HepG2 (cell line): ENCODE measurements at regions not wholly inside any gene's neighbourhood (a gene's known extent, or its start where the extent isn't known, plus 50 kb on each side); places are given as distances from the start of the nearest gene placed in this dataset.
"Not testable (repeated sequence)": the region's sequence is repeated elsewhere in the genome, so short reads cannot be mapped to it uniquely, and the experiment has no call there.

Experiments used
- ATAC-seq: fragments of 200-7000 bp; cut with Tn5 transposase; 3 replicates; pipeline ENCODE4 v1.9.1; 2020; ENCODE audit warnings: mild to moderate bottlenecking, moderate library complexity
- BruUV-seq: library from RNA; stranded (reverse); fragments of 400-500 nt; replicated peaks from 2 replicates; lab custom pipeline; 2021; lab: Mats Ljungman, UMichigan
- CTCF ChIA-PET: fragments of 300-600 bp; formaldehyde crosslinking; extraction: SDS; loops from one replicate; lab custom pipeline; 2021; ENCODE audit warnings: low total read pairs, inconsistent platforms, low intra/inter-chr PET ratio; lab: Yijun Ruan, JAX
- POLR2A ChIA-PET: fragments of 350-600 bp; sonication (Branson Sonifier 250); formaldehyde crosslinking; loops from one replicate; lab custom pipeline; 2020; ENCODE audit warnings: antibody characterized with exemption, inconsistent platforms; lab: Yijun Ruan, JAX
- DNase-seq: peaks from one replicate; pipeline ENCODE4 v3.0.0-alpha.2; 2015; ENCODE audit warnings: low spot score
- FAIRE-seq: peaks from 3 replicates; lab custom pipeline; 2011; peaks lifted over from hg19 to GRCh38; lab: Jason Lieb, UNC
- H2AFZ ChIP-seq: one replicate; pipeline ENCODE4 v1.6.1; 2011; ENCODE audit warnings: low read length, inconsistent platforms
- H3K27ac ChIP-seq: fragments of 300-600 bp; 3 replicates; pipeline ENCODE4 v1.8.0; 2011; ENCODE audit warnings: mixed run types, mild to moderate bottlenecking, mixed read lengths, low read length, inconsistent platforms; ENCODE audit not compliant: insufficient read depth; ENCODE audit errors: extremely low read length
- H3K27me3 ChIP-seq, 2 experiments: fragments of 200-600 bp in 1 of 2; 2 replicates in 1 of 2; 3 replicates in 1 of 2; pipeline versions ENCODE4 v1.6.0 to v1.8.0; 2011; ENCODE audit warnings: low read length in 2 of 2, mild to moderate bottlenecking in 2 of 2, moderate library complexity in 2 of 2, inconsistent platforms in 1 of 2; ENCODE audit not compliant: insufficient read depth in 2 of 2, control insufficient read depth in 1 of 2
- H3K36me3 ChIP-seq, 2 experiments: fragments of 200-600 bp in 1 of 2; replicated peaks in 1 of 2; 2 replicates in 1 of 2; 3 replicates in 1 of 2; pipeline versions ENCODE4 v1.5.1 to v1.8.0; 2011; ENCODE audit warnings: low read length in 2 of 2, inconsistent platforms in 1 of 2; ENCODE audit not compliant: insufficient read depth in 2 of 2, control insufficient read depth in 1 of 2
- H3K4me1 ChIP-seq: 2 replicates; pipeline ENCODE4 v1.5.1; 2012; ENCODE audit warnings: low read length, inconsistent platforms; ENCODE audit not compliant: insufficient read depth
- H3K4me2 ChIP-seq: 2 replicates; pipeline ENCODE4 v1.6.0; 2011; ENCODE audit warnings: low read depth, low read length, inconsistent platforms
- H3K4me3 ChIP-seq, 3 experiments: fragments of 200-600 bp in 1 of 3; sonication (generic), shearing (Covaris generic) in 1 of 3; replicated peaks in 1 of 3; 2 replicates each; pipeline ENCODE4 v1.5.1; 2011 to 2016; ENCODE audit warnings: low read length in 3 of 3, inconsistent platforms in 2 of 3, low read depth in 2 of 3, mild to moderate bottlenecking in 2 of 3, control low read depth in 1 of 3, mixed read lengths in 1 of 3; ENCODE audit not compliant: insufficient read depth in 1 of 3
- H3K79me2 ChIP-seq: one replicate; pipeline ENCODE4 v1.6.1; 2011; ENCODE audit warnings: low read length, inconsistent platforms; ENCODE audit not compliant: insufficient read depth
- H3K9ac ChIP-seq: 2 replicates; pipeline ENCODE4 v1.6.0; 2011; ENCODE audit warnings: mild to moderate bottlenecking, low read depth, low read length, inconsistent platforms; ENCODE audit not compliant: insufficient read depth
- H3K9me3 ChIP-seq: 2 replicates; pipeline ENCODE4 v1.5.1; 2012; ENCODE audit warnings: mild to moderate bottlenecking, low read length
- H4K20me1 ChIP-seq: 2 replicates; pipeline ENCODE4 v1.6.0; 2011; ENCODE audit warnings: inconsistent platforms, mild to moderate bottlenecking, low read length, moderate library complexity; ENCODE audit not compliant: insufficient read depth
- ZNF576 ChIP-seq: sonication (generic); formaldehyde crosslinking; IDR thresholded peaks from 2 replicates; pipeline ENCODE4 v1.4.0; 2020; ENCODE audit warnings: mild to moderate bottlenecking, missing genetic modification reagents
- WGBS: methylation state at CpG from one replicate; pipeline ENCODE4 v1.1.6; 2017; ENCODE audit warnings: low lambda C conversion rate; 5-methylcytosine and 5-hydroxymethylcytosine counted together
- in situ Hi-C: cut with HindIII; loops from 2 replicates; pipeline ENCODE4 v1.10.0; 2017; ENCODE audit warnings: low pct_unique_long_range_greater_than_20kb; ENCODE audit not compliant: extremely low pct_ligation_motif_present
- intact Hi-C: fragments of 100-400 bp; cut with micrococcal nuclease; formaldehyde crosslinking; loops from one replicate; pipeline ENCODE4 v1.10.0; 2022; ENCODE audit not compliant: unreplicated experiment
- TF ChIP-seq, protein P1 (sequence below): sonication (generic); formaldehyde crosslinking; IDR thresholded peaks from 2 replicates; pipeline ENCODE4 v1.5.1; 2020; ENCODE audit warnings: missing genetic modification reagents, mild to moderate bottlenecking, borderline replicate concordance

GRCh38 chr7:49030221-49030620 lies 105.9 kb downstream of the CDC14C start:
- Histone ChIP-seq H3K79me2 (no peaks in the 10 kb centered on the region), H3K27me3 (no peaks in the 10 kb centered on the region; a peak in 1 of 5 replicates), H3K9ac (no peak overlapping the region), H3K27ac (no peak overlapping the region), H3K4me1 (no peaks in the 10 kb centered on the region), H3K4me3 (no peak overlapping the region), H4K20me1 (no peaks in the 10 kb centered on the region), H3K36me3 (no peaks in the 10 kb centered on the region), H3K4me2 (no peak overlapping the region), H2AFZ (no peak overlapping the region), H3K9me3 (0 out of 2 replicates have a peak, but pooled peaks cover 4% of the 10 kb centered on the region)
- ATAC-seq = no peak
- CTCF ChIA-PET = no interaction called here
- WGBS = 21% methylated on average over 2 of the region's 2 CpGs
- no TSS peak for BruUV-seq
- DNase-seq = no peak
- POLR2A ChIA-PET = no interaction called here
- FAIRE-seq = no peak
- TF ChIP-seq ZNF576 (CRISPR knock-in tag) = no peak
- TF ChIP-seq, protein P1, sequence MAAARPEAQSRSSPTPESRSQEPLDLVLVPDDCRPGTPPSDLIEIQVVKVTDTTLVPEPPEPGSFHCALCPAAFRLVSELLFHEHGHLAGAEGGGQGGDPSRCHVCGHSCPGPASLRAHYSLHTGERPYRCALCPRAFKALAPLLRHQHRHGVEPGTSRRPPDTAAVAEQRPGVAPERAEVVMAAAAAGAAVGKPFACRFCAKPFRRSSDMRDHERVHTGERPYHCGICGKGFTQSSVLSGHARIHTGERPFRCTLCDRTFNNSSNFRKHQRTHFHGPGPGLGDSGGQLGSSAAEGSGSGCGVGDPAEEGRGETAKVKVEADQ (CRISPR knock-in tag) = no peak
- in situ Hi-C loops (no loop called here), intact Hi-C loops (no loop called here)

GRCh38 chr7:49033140-49033539 lies 108.8 kb downstream of the CDC14C start:
- H3K4me2 ChIP-seq, intact Hi-C loops, H2AFZ ChIP-seq, H3K27me3 ChIP-seq, ATAC-seq, H3K4me1 ChIP-seq, H3K27ac ChIP-seq, POLR2A ChIA-PET, H3K9ac ChIP-seq, BruUV-seq, H4K20me1 ChIP-seq, in situ Hi-C loops, H3K4me3 ChIP-seq, FAIRE-seq, H3K36me3 ChIP-seq, CTCF ChIA-PET, DNase-seq, H3K79me2 ChIP-seq: not testable (repeated sequence)
- 43% methylated on average over 2 of the region's 2 CpGs for WGBS
- peaks cover 15% of the 10 kb centered on the region; the same call in 1 of the 2 replicates for H3K9me3 ChIP-seq
